BLaER1 treated with 17β-estradiol and CSF1 and Interleukin-3, amounts not matched to agents 10 nM and 100 nM (cell line): ENCODE measurements at regions not wholly inside any gene's neighbourhood (a gene's known extent, or its start where the extent isn't known, plus 50 kb on each side); places are given as distances from the start of the nearest gene placed in this dataset.

Experiments used
- H3K27ac ChIP-seq, 11 experiments: shearing (Covaris generic); formaldehyde crosslinking; 2 replicates each; pipeline ENCODE4 v1.8.1; 2022
- H3K27me3 ChIP-seq, 11 experiments: shearing (Covaris generic); formaldehyde crosslinking; 2 replicates each; pipeline ENCODE4 v1.8.1; 2022
- H3K36me3 ChIP-seq, 11 experiments: shearing (Covaris generic); formaldehyde crosslinking; 2 replicates each; pipeline ENCODE4 v1.8.1; 2022
- H3K4me1 ChIP-seq, 10 experiments: shearing (Covaris generic); formaldehyde crosslinking; 2 replicates each; pipeline ENCODE4 v1.8.1; 2022
- H3K4me2 ChIP-seq, 11 experiments: shearing (Covaris generic); formaldehyde crosslinking; 2 replicates each; pipeline ENCODE4 v1.8.1; 2022
- H3K4me3 ChIP-seq, 10 experiments: shearing (Covaris generic); formaldehyde crosslinking; 2 replicates each; pipeline ENCODE4 v1.8.1; 2022
- H3K9ac ChIP-seq, 11 experiments: shearing (Covaris generic); formaldehyde crosslinking; 2 replicates each; pipeline ENCODE4 v1.8.1; 2022
- H3K9me3 ChIP-seq, 11 experiments: shearing (Covaris generic); formaldehyde crosslinking; replicated peaks in 1 of 11; 2 replicates each; pipeline ENCODE4 v1.8.1; 2022
- H4K20me1 ChIP-seq, 11 experiments: shearing (Covaris generic); formaldehyde crosslinking; 2 replicates each; pipeline ENCODE4 v1.8.1; 2022
- Cebpa-rat ChIP-seq, 11 experiments: shearing (Covaris generic); IDR thresholded peaks; 2 replicates each; pipeline ENCODE4 v1.8.1; 2022

DNA sequence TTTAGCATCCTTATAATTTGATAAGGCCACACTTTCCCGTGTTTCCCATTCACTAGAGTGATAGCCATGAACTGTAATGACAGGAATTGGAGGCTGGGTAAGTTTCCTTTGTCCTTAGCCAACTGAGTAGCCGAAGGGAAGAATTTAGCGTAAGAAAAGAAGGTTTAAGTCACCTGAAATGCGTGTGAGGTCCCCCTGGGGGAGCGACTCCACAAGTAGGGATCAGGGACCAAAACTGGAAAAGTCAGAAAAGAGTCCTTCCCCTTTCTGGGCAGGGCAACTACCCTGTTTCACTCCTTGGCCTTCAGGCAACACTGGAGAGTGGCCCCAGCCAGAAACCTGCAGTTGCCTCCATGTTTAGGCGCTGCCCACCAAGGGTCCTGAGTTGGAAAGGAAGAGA lies 81.6 kb upstream of the MED14 start:
- Histone ChIP-seq H3K4me3 (no peak overlapping the region), H3K4me1 (no peaks in the 10 kb centered on the region), H4K20me1 (no peaks in the 10 kb centered on the region), H3K4me2 (no peak overlapping the region), H3K27ac (no peak overlapping the region), H3K36me3 (no peaks in the 10 kb centered on the region), H3K9me3 (peaks cover 21 to 47% (median 31%) of the 10 kb centered on the region in 11 experiments), H3K27me3 (peaks cover 36 to 58% (median 49%) of the 10 kb centered on the region in 11 experiments; a peak in 21 of 22 replicates), H3K9ac (no peak overlapping the region)
- TF ChIP-seq Cebpa-rat (IDR thresholded peaks at IDR 0.05): no peak

DNA sequence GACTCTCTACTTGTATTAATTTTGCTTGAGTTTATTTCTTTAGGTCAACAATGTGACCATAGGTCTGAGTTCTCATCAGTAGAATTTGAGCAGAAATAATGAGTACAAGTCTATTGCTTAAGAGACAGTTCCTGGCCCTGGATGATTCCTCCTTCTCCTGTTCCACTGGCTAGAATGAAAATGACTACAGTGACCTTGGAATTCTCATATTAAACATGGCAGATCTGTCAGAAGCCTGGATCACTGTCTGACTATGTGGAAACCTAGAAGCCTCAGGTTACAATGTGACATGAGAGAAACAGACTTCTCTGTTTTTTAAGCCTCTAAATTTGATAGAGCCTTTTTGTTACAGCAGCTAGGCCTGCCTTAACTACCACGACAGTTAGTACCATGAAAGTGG lies 82.9 kb upstream of the MED14 start:
- H3K4me1 ChIP-seq: no peaks in the 10 kb centered on the region
- no peak overlapping the region for H3K27ac ChIP-seq
- H4K20me1 ChIP-seq: no peaks in the 10 kb centered on the region
- no peak overlapping the region for H3K4me3 ChIP-seq
- no peak overlapping the region for H3K4me2 ChIP-seq
- no peak overlapping the region for H3K9ac ChIP-seq
- H3K36me3 ChIP-seq: no peaks in the 10 kb centered on the region
- no peak for TF ChIP-seq Cebpa-rat (IDR thresholded peaks at IDR 0.05)
- peaks cover 36 to 67% (median 57%) of the 10 kb centered on the region in 11 experiments; a peak in 21 of 22 replicates for H3K27me3 ChIP-seq
- H3K9me3 ChIP-seq: peaks cover 27 to 53% (median 40%) of the 10 kb centered on the region in 11 experiments

DNA sequence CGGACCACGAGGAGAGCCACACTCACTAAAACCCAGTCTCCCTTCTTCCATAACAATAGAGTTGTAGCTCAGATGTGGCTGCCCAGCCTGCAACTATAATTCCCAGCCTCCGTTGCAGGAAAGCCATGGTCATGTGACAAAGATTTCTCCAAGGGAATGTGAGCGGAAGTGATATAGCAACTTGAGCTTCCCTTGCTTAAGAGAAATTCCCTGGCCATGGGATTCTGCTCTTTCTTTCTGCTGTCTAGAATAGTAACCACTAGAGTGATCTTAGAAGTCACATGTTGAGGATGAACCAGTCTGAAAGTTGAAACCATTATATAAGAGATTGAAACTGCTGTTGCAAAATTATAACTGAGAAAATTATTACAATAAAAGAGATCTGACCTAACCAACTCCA lies 86.4 kb upstream of the MED14 start:
- H3K9me3 ChIP-seq: peaks cover 12 to 43% (median 27%) of the 10 kb centered on the region in 11 experiments; a peak in 21 of 22 replicates
- H3K4me1 ChIP-seq: no peaks in the 10 kb centered on the region
- no peak for TF ChIP-seq Cebpa-rat (IDR thresholded peaks at IDR 0.05)
- H3K9ac ChIP-seq: no peak overlapping the region
- H4K20me1 ChIP-seq: no peaks in the 10 kb centered on the region
- no peak overlapping the region for H3K4me2 ChIP-seq
- peaks cover 39 to 89% (median 77%) of the 10 kb centered on the region in 11 experiments; a peak in 21 of 22 replicates for H3K27me3 ChIP-seq
- no peak overlapping the region for H3K27ac ChIP-seq
- H3K36me3 ChIP-seq: no peaks in the 10 kb centered on the region
- H3K4me3 ChIP-seq: no peak overlapping the region

DNA sequence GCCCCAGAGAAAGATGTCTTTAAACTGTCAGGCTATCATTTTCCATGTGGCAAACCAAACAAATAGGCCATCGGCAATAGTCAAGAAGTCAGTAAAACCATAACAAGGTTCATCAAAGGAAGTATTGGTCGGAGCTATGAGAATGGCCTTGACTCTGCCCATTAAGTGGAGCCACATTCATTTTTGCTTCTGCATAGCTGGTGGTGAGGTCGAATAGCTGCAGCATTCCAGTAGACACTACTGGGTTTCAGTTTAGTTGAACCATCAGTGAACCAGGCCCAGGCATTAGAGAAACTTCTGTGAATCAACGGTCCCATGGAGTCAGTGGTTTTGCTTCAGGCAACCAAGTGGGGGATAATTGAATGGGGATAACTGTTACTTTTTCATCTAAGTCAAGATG lies 92.0 kb upstream of the MED14 start:
- Histone ChIP-seq H3K27me3 (peaks cover 19 to 82% (median 55%) of the 10 kb centered on the region in 11 experiments; a peak in 18 of 22 replicates), H3K9ac (no peak overlapping the region), H3K4me2 (no peak overlapping the region), H3K27ac (no peak overlapping the region), H3K4me3 (no peak overlapping the region), H3K4me1 (peaks cover 0 to 17% (median 8%) of the 10 kb centered on the region in 10 experiments; a peak in 12 of 20 replicates), H4K20me1 (no peaks in the 10 kb centered on the region), H3K36me3 (no peaks in the 10 kb centered on the region), H3K9me3 (peaks cover 8 to 42% (median 22%) of the 10 kb centered on the region in 11 experiments; a peak in 21 of 22 replicates)
- no peak for TF ChIP-seq Cebpa-rat (IDR thresholded peaks at IDR 0.05)

DNA sequence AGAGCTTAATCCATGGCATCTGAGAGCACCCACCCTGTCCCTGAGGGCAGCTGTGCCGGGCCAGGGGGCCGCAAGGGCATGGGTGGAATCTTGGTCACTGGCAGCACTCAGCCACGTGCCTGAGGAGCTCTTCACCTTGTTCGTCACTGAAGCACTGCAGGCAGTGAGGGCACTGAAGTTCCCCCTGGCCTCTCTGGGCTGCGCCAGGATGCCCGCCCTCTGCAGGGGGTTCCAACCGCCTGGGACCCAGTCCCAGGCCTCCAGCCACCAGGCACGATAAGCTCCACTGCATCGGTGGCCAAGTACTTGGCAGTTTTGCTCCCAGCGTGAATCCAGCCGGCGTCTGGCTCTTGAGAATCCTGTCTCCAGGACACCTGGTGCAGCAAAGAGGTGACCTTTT lies 96.4 kb upstream of the MED14 start:
- Histone ChIP-seq H3K27ac (no peak overlapping the region), H3K4me1 (peaks cover 0 to 47% (median 25%) of the 10 kb centered on the region in 10 experiments; a peak in 14 of 20 replicates), H4K20me1 (no peaks in the 10 kb centered on the region), H3K36me3 (no peaks in the 10 kb centered on the region), H3K9me3 (peaks cover 0 to 12% (median 4%) of the 10 kb centered on the region in 11 experiments; a peak in 6 of 22 replicates), H3K9ac (no peak overlapping the region), H3K4me3 (no peak overlapping the region), H3K4me2 (peak overlapping the region in 8 of 11 experiments; percentile 7 to 66 (median 40); a peak in 12 of 22 replicates), H3K27me3 (peaks cover 6 to 54% (median 30%) of the 10 kb centered on the region in 11 experiments; a peak in 17 of 22 replicates)
- TF ChIP-seq Cebpa-rat (IDR thresholded peaks at IDR 0.05): no peak

DNA sequence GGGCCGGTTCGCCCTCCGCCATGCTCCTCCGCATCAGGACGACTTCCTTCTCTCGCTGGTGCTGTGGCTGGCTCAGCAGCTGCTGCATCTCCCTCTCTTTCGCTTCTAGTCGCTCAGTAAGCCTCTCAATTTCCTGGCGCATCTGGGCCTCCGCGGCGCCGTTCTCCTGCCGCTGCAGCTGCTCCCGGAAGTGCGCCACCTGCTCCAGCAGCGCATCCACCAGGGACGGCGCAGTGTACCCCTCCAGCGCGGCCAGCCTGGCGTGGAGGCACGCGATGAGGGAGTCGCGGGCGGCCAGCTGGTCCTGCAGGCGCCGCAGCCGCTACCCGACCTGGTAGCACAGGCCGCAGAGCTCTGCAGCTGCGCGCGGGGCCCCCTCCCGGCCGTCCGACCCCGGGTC lies 97.4 kb upstream of the MED14 start:
- H3K36me3 ChIP-seq: no peaks in the 10 kb centered on the region
- H3K9ac ChIP-seq: no peak overlapping the region
- H3K27me3 ChIP-seq: peaks cover 6 to 48% (median 21%) of the 10 kb centered on the region in 11 experiments; a peak in 17 of 22 replicates
- H3K4me1 ChIP-seq: peaks cover 0 to 47% (median 25%) of the 10 kb centered on the region in 10 experiments; a peak in 14 of 20 replicates
- peak overlapping the region in 2 of 11 experiments; percentile 25 to 50; a peak in 1 of 22 replicates for H3K4me2 ChIP-seq
- H3K4me3 ChIP-seq: no peak overlapping the region
- H3K9me3 ChIP-seq: peaks cover 0 to 8% (median 1%) of the 10 kb centered on the region in 11 experiments; a peak in 4 of 22 replicates
- no peak overlapping the region for H3K27ac ChIP-seq
- TF ChIP-seq Cebpa-rat (IDR thresholded peaks at IDR 0.05): no peak
- H4K20me1 ChIP-seq: no peaks in the 10 kb centered on the region

DNA sequence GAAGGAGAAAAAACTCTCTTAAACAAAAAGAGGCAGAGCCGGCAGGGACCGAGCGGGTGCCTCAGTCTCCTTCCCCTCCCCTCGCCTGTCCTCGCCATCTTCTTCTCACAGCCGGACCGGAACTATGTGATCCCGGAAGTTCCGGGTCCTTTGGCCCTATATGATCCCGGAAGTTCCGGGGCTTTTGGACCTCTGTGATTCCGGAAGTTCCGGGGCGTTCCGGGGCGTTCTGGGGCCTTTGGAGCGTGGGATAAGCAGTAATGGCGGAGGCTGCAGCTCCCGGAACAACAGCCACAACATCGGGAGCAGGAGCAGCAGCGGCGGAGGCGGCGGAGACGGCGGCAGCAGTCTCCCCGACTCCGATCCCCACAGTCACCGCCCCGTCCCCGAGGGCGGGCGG lies 98.9 kb upstream of the MED14 start:
- H3K9me3 ChIP-seq: peaks cover under 1 to 11% (median 5%) of the 10 kb centered on the region in 11 experiments; a peak in 12 of 22 replicates

DNA sequence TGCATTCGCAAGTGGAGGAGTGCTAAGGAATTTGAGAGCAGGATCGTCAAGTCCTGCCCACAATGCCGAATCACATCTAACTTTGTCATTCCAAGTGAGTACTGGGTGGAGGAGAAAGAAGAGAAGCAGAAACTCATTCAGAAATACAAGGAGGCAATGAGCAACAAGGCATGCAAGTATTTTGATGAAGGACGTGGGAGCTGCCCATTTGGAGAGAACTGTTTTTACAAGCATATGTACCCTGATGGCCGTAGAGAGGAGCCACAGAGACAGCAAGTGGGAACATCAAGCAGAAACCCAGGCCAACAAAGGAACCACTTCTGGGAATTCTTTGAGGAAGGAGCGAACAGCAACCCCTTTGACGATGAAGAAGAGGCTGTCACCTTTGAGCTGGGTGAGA lies 100.2 kb upstream of the MED14 start:
- Histone ChIP-seq H3K36me3 (no peaks in the 10 kb centered on the region), H3K4me1 (peaks cover 0 to 47% (median 25%) of the 10 kb centered on the region in 10 experiments; a peak in 14 of 20 replicates), H4K20me1 (no peaks in the 10 kb centered on the region), H3K4me2 (peak overlapping the region; percentile 46 to 65 (median 57); a peak in 21 of 22 replicates), H3K27ac (no peak overlapping the region), H3K9me3 (peaks cover 13 to 24% (median 18%) of the 10 kb centered on the region in 11 experiments), H3K9ac (no peak overlapping the region), H3K27me3 (peaks cover 5 to 35% (median 18%) of the 10 kb centered on the region in 11 experiments; a peak in 16 of 22 replicates), H3K4me3 (no peak overlapping the region)
- no peak for TF ChIP-seq Cebpa-rat (IDR thresholded peaks at IDR 0.05)

More for the DNA sequence above, 98.9 kb upstream of the MED14 start:
- H3K36me3 ChIP-seq: no peaks in the 10 kb centered on the region
- peaks cover 0 to 47% (median 25%) of the 10 kb centered on the region in 10 experiments; a peak in 14 of 20 replicates for H3K4me1 ChIP-seq
- peak overlapping the region; percentile 46 to 65 (median 57); a peak in 17 of 22 replicates for H3K4me2 ChIP-seq
- H3K9ac ChIP-seq: no peak overlapping the region
- H4K20me1 ChIP-seq: no peaks in the 10 kb centered on the region
- H3K4me3 ChIP-seq: no peak overlapping the region
- H3K27ac ChIP-seq: no peak overlapping the region
- TF ChIP-seq Cebpa-rat (IDR thresholded peaks at IDR 0.05): no peak
- peaks cover 5 to 34% (median 22%) of the 10 kb centered on the region in 11 experiments; a peak in 14 of 22 replicates for H3K27me3 ChIP-seq

DNA sequence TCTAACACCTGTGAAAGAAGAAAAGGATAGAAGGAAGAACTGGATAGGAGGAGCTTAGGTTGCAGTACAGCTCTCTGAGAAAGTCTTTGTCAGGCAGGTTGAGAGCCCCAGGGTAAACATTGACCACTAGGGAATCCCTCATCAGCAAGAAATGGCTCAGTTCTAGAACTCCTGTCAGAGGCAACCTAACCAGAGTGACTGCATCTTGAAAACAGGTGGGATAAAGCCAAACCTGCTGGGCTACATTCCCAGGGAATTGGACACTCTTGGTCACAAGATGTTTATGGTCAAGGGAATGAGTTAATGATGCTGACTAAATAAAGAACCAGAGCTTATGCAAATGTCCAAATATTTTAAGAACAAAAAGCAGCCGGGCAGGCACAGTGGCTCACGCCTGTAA lies 108.3 kb upstream of the MED14 start:
- Histone ChIP-seq H3K4me1 (no peaks in the 10 kb centered on the region; a peak in 1 of 20 replicates), H4K20me1 (no peaks in the 10 kb centered on the region), H3K9ac (no peak overlapping the region), H3K4me3 (no peak overlapping the region; a peak in 1 of 20 replicates), H3K27ac (no peak overlapping the region), H3K4me2 (no peak overlapping the region), H3K36me3 (peaks cover 0 to 6% (median 0%) of the 10 kb centered on the region in 11 experiments; a peak in 1 of 22 replicates), H3K27me3 (peaks cover 39 to 69% (median 55%) of the 10 kb centered on the region in 11 experiments), H3K9me3 (peaks cover 53 to 62% (median 57%) of the 10 kb centered on the region in 11 experiments)
- TF ChIP-seq Cebpa-rat (IDR thresholded peaks at IDR 0.05): no peak
